ENCODE measurements at regions not wholly inside any gene's neighbourhood (a gene's known extent, or its start where the extent isn't known, plus 50 kb on each side); places are given as distances from the start of the nearest gene placed in this dataset.

DNA sequence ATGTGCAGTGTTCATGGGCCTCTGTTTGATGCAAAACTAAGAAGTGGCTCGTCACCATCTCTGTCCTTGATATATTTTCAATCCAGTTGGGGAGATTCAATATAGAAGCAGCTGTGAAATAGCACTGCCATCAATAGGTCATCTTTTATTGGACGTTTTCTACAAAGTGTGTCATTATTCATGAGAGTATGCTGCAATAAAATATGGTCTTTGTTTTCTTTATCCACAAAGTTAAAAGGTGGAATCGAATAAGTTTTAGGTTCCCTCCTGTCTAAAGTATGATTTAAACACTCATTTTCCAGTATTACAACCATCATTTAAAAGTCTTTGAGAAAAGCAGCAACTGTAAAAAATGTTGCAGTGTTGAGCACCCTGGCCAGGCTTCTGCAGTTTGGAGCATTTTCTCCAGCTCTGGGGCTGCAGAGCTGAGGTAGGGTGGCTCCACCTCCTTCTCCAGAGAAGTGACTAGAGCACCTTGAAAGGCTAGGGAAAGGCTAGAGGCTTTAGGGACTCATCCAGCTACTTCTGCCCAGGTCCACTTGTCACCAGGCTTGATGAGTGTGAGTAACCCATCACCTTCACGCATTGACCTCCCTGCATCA is 56.5 kb upstream of the DNAH14 start:
- ATAC-seq (ENCODE audit: low read depth) (no peak), DNase-seq (no peak)
- H3K36me3 ChIP-seq (replicated peaks in 1 of 2; ENCODE audit: control extremely low read depth in 1 of 2, control insufficient read depth in 1 of 2, extremely low read depth in 1 of 2, insufficient read depth in 2 of 2, low read length in 1 of 2) = no peaks in the 10 kb centered on the region
- no peak overlapping the region for H3K27ac ChIP-seq (ENCODE audit: low read length in 2 of 2)
- ChIA-PET CTCF (no interaction called here), POLR2A (no interaction called here)
- intact Hi-C loops (cut with micrococcal nuclease) = no loop called here
- H3K9ac ChIP-seq (ENCODE audit: low read length) = no peak overlapping the region
- 100% methylated on average over 1 of the region's 4 CpGs for WGBS (ENCODE audit: insufficient coverage)
- H3K79me2 ChIP-seq (ENCODE audit: control insufficient read depth, insufficient read depth, low read length) = no peaks in the 10 kb centered on the region
- H3K9me3 ChIP-seq (ENCODE audit: control extremely low read depth in 1 of 3, control insufficient read depth in 2 of 3, insufficient read depth in 1 of 3, low read length in 2 of 3) = no peaks in the 10 kb centered on the region
- Mint-ChIP-seq H3K27me3 (peaks cover 4% of the 10 kb centered on the region), H3K9me3 (ENCODE audit: insufficient read depth) (no peaks in the 10 kb centered on the region), H3K4me3 (no peak overlapping the region), H3K4me1 (no peaks in the 10 kb centered on the region), H3K27ac (no peak overlapping the region)
- H2AFZ ChIP-seq (ENCODE audit: insufficient read depth, low read depth, low read length, poor library complexity, severe bottlenecking) = no peak overlapping the region
- no peaks in the 10 kb centered on the region for H4K20me1 ChIP-seq (ENCODE audit: control insufficient read depth, insufficient read depth, low read length, poor library complexity, severe bottlenecking)
- H3K4me3 ChIP-seq (ENCODE audit: control extremely low read depth in 1 of 5, extremely low read depth in 1 of 5, insufficient read depth in 1 of 5, low read depth in 2 of 5, low read length in 4 of 5) = no peak overlapping the region
- no peak for TF ChIP-seq EZH2 (IDR thresholded peaks at IDR 0.05; ENCODE audit: borderline replicate concordance, insufficient read depth, low read depth, low read length, poor library complexity, severe bottlenecking)
- TF ChIP-seq, protein P1, sequence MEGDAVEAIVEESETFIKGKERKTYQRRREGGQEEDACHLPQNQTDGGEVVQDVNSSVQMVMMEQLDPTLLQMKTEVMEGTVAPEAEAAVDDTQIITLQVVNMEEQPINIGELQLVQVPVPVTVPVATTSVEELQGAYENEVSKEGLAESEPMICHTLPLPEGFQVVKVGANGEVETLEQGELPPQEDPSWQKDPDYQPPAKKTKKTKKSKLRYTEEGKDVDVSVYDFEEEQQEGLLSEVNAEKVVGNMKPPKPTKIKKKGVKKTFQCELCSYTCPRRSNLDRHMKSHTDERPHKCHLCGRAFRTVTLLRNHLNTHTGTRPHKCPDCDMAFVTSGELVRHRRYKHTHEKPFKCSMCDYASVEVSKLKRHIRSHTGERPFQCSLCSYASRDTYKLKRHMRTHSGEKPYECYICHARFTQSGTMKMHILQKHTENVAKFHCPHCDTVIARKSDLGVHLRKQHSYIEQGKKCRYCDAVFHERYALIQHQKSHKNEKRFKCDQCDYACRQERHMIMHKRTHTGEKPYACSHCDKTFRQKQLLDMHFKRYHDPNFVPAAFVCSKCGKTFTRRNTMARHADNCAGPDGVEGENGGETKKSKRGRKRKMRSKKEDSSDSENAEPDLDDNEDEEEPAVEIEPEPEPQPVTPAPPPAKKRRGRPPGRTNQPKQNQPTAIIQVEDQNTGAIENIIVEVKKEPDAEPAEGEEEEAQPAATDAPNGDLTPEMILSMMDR (IDR thresholded peaks at IDR 0.05) = no peak
- no peaks in the 10 kb centered on the region for H3K4me1 ChIP-seq (ENCODE audit: control insufficient read depth in 2 of 2, insufficient read depth in 2 of 2, low read length in 2 of 2)
- no peak overlapping the region for H3K4me2 ChIP-seq (replicated peaks; ENCODE audit: low read depth, low read length, poor library complexity, severe bottlenecking)
- no peaks in the 10 kb centered on the region for H3K27me3 ChIP-seq (replicated peaks in 1 of 4; ENCODE audit: control extremely low read depth in 1 of 4, control insufficient read depth in 3 of 4, insufficient read depth in 4 of 4, low read length in 3 of 4)

DNA sequence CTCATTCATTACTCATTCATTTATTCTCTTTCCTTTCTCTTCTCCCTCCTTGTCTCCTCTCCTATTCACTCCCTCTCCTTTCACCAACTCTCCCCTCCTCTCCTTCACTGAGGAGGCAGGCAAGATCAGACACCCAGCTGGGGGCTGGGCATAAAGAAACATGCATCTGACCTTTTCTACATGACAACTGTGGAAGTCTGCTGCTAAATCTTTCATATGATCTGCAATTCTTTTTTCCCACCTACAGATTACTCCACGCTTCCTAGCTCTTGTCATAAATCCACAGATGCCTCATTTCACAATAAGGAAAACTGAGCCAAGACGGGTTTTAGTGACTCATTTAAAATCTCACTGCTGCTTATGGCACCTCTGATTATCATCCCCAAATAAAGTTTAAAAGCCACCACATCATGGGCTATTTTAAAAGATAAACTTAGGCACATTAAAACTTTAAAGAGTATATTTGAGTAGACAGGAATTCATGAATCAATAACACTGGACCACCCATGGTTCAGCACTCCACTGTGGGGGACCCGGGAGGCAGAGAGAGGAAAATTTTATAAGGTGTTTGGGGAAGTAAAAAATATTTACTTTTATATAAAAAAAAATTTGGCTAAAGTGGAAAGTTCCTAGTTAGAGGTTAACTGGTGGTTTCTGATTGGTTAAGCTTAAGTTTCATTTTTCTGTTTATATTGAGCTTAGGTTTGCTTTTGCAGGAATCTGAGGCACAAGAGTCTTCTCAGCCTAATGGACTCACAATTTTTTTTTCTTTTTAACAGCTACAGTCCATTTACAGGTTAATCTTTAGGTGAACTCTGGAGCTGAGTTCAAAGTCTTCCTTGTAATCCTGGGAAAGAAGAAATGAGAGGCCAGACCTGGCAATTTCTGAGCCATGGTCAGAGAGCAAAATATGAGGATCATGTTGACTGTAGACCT is 55.8 kb upstream of the DNAH14 start:
- no peak overlapping the region for H3K4me3 Mint-ChIP-seq
- H2AFZ ChIP-seq (ENCODE audit: insufficient read depth, low read depth, low read length, poor library complexity, severe bottlenecking) = no peak overlapping the region
- no peaks in the 10 kb centered on the region for H3K4me1 ChIP-seq (ENCODE audit: control insufficient read depth in 2 of 2, insufficient read depth in 2 of 2, low read length in 2 of 2)
- H3K27me3 Mint-ChIP-seq = peaks cover 4% of the 10 kb centered on the region
- no peaks in the 10 kb centered on the region for H3K9me3 Mint-ChIP-seq (ENCODE audit: insufficient read depth)
- no peak overlapping the region for H3K4me2 ChIP-seq (replicated peaks; ENCODE audit: low read depth, low read length, poor library complexity, severe bottlenecking)
- ATAC-seq (ENCODE audit: low read depth) (no peak), DNase-seq (no peak)
- ChIA-PET POLR2A (no interaction called here), CTCF (no interaction called here)
- no peak overlapping the region for H3K27ac Mint-ChIP-seq
- no peaks in the 10 kb centered on the region for H3K79me2 ChIP-seq (ENCODE audit: control insufficient read depth, insufficient read depth, low read length)
- H3K4me1 Mint-ChIP-seq = no peaks in the 10 kb centered on the region
- intact Hi-C loops (cut with micrococcal nuclease) = no loop called here
- no peaks in the 10 kb centered on the region for H3K36me3 ChIP-seq (replicated peaks in 1 of 2; ENCODE audit: control extremely low read depth in 1 of 2, control insufficient read depth in 1 of 2, extremely low read depth in 1 of 2, insufficient read depth in 2 of 2, low read length in 1 of 2)
- H3K9me3 ChIP-seq (ENCODE audit: control extremely low read depth in 1 of 3, control insufficient read depth in 2 of 3, insufficient read depth in 1 of 3, low read length in 2 of 3) = no peaks in the 10 kb centered on the region
- no peak overlapping the region for H3K9ac ChIP-seq (ENCODE audit: low read length)
- no peak for TF ChIP-seq EZH2 (IDR thresholded peaks at IDR 0.05; ENCODE audit: borderline replicate concordance, insufficient read depth, low read depth, low read length, poor library complexity, severe bottlenecking)
- TF ChIP-seq, protein P1 (IDR thresholded peaks at IDR 0.05) = no peak
- WGBS (ENCODE audit: insufficient coverage) = 79% methylated on average over 2 of the region's 3 CpGs
- no peak overlapping the region for H3K4me3 ChIP-seq (ENCODE audit: control extremely low read depth in 1 of 5, extremely low read depth in 1 of 5, insufficient read depth in 1 of 5, low read depth in 2 of 5, low read length in 4 of 5)
- no peaks in the 10 kb centered on the region for H3K27me3 ChIP-seq (replicated peaks in 1 of 4; ENCODE audit: control extremely low read depth in 1 of 4, control insufficient read depth in 3 of 4, insufficient read depth in 4 of 4, low read length in 3 of 4)
- no peak overlapping the region for H3K27ac ChIP-seq (ENCODE audit: low read length in 2 of 2)
- no peaks in the 10 kb centered on the region for H4K20me1 ChIP-seq (ENCODE audit: control insufficient read depth, insufficient read depth, low read length, poor library complexity, severe bottlenecking)

All from B cell (primary cell).